Skeletal muscle satellite cell (primary cell): ENCODE measurements at regions not wholly inside any gene's neighbourhood (a gene's known extent, or its start where the extent isn't known, plus 50 kb on each side); places are given as distances from the start of the nearest gene placed in this dataset.
"Not testable (repeated sequence)": the region's sequence is repeated elsewhere in the genome, so short reads cannot be mapped to it uniquely, and the experiment has no call there.

Experiments used
- H3K27me3 ChIP-seq: 2 replicates; pipeline ENCODE4 v1.7.0; 2013; ENCODE audit warnings: low read length; ENCODE audit not compliant: control insufficient read depth, insufficient read depth
- H3K36me3 ChIP-seq: 2 replicates; pipeline ENCODE4 v1.7.0; 2013; ENCODE audit warnings: mild to moderate bottlenecking, control low read depth, low read length; ENCODE audit not compliant: insufficient read depth
- H3K4me1 ChIP-seq: 2 replicates; pipeline ENCODE4 v1.7.0; 2013; ENCODE audit warnings: low read length; ENCODE audit not compliant: control insufficient read depth, insufficient read depth
- H3K4me2 ChIP-seq: 2 replicates; pipeline ENCODE4 v1.7.0; 2013; ENCODE audit warnings: mild to moderate bottlenecking, low read length
- H3K4me3 ChIP-seq: 2 replicates; pipeline ENCODE4 v1.7.0; 2013; ENCODE audit warnings: low read length
- H3K9ac ChIP-seq: 2 replicates; pipeline ENCODE4 v1.7.0; 2013; ENCODE audit warnings: mild to moderate bottlenecking, low read depth, low read length, moderate library complexity
- H3K9me3 ChIP-seq: replicated peaks from 2 replicates; pipeline ENCODE4 v1.7.0; 2013; ENCODE audit warnings: mild to moderate bottlenecking, control low read depth, low read length

- Histone ChIP-seq H3K4me2 (no peak overlapping the region), H3K36me3 (no peaks in the 10 kb centered on the region), H3K4me1 (no peaks in the 10 kb centered on the region), H3K9ac (no peak overlapping the region), H3K4me3 (no peak overlapping the region), H3K9me3 (no peaks in the 10 kb centered on the region), H3K27me3 (no peaks in the 10 kb centered on the region)
These were observed 312.6 kb upstream of the GALNT5 start for GRCh38 chr2:156944871-156945270.

- Histone ChIP-seq H3K4me2 (no peak overlapping the region), H3K4me1 (no peaks in the 10 kb centered on the region), H3K36me3 (no peaks in the 10 kb centered on the region), H3K9me3 (no peaks in the 10 kb centered on the region), H3K9ac (no peak overlapping the region), H3K4me3 (no peak overlapping the region), H3K27me3 (no peaks in the 10 kb centered on the region)
These were observed 310.2 kb upstream of the GALNT5 start for GRCh38 chr2:156947261-156947660.

GRCh38 chr2:156955701-156956100 lies 301.8 kb upstream of the GALNT5 start:
- Histone ChIP-seq H3K36me3 (no peaks in the 10 kb centered on the region), H3K9me3 (peaks cover 11% of the 10 kb centered on the region), H3K9ac (no peak overlapping the region)

GRCh38 chr2:156956161-156956560 lies 301.3 kb upstream of the GALNT5 start:
- H3K4me1 ChIP-seq = no peaks in the 10 kb centered on the region
- peaks cover 11% of the 10 kb centered on the region for H3K9me3 ChIP-seq
- no peak overlapping the region for H3K4me3 ChIP-seq
- no peak overlapping the region for H3K4me2 ChIP-seq
- H3K9ac ChIP-seq = no peak overlapping the region
- H3K27me3 ChIP-seq = no peaks in the 10 kb centered on the region
- no peaks in the 10 kb centered on the region for H3K36me3 ChIP-seq

More at GRCh38 chr2:156955701-156956100, 301.8 kb upstream of the GALNT5 start:
- H3K27me3 ChIP-seq = no peaks in the 10 kb centered on the region
- H3K4me3 ChIP-seq = no peak overlapping the region
- H3K4me1 ChIP-seq = no peaks in the 10 kb centered on the region
- H3K4me2 ChIP-seq = no peak overlapping the region

GRCh38 chr2:156958374-156958773 lies 299.1 kb upstream of the GALNT5 start:
- no peak overlapping the region for H3K4me3 ChIP-seq
- H3K4me2 ChIP-seq = no peak overlapping the region
- H3K9me3 ChIP-seq = peaks cover 11% of the 10 kb centered on the region

GRCh38 chr2:156959481-156959880 lies 298.0 kb upstream of the GALNT5 start:
- H3K4me3 ChIP-seq = no peak overlapping the region
- no peaks in the 10 kb centered on the region for H3K27me3 ChIP-seq
- no peak overlapping the region for H3K9ac ChIP-seq
- H3K9me3 ChIP-seq = peaks cover 11% of the 10 kb centered on the region
- no peak overlapping the region for H3K4me2 ChIP-seq
- no peaks in the 10 kb centered on the region for H3K4me1 ChIP-seq
- H3K36me3 ChIP-seq = no peaks in the 10 kb centered on the region

More at GRCh38 chr2:156958374-156958773, 299.1 kb upstream of the GALNT5 start:
- no peaks in the 10 kb centered on the region for H3K36me3 ChIP-seq
- no peaks in the 10 kb centered on the region for H3K4me1 ChIP-seq
- no peaks in the 10 kb centered on the region for H3K27me3 ChIP-seq
- H3K9ac ChIP-seq = no peak overlapping the region

GRCh38 chr2:156982615-156983014 lies 274.9 kb upstream of the GALNT5 start:
- Histone ChIP-seq H3K9me3 (no peaks in the 10 kb centered on the region), H3K4me1 (no peaks in the 10 kb centered on the region), H3K4me2 (no peak overlapping the region), H3K27me3 (peaks cover 3% of the 10 kb centered on the region), H3K9ac (no peak overlapping the region), H3K4me3 (no peak overlapping the region), H3K36me3 (no peaks in the 10 kb centered on the region)

- no peaks in the 10 kb centered on the region for H3K4me1 ChIP-seq
- no peak overlapping the region for H3K4me3 ChIP-seq
- H3K36me3 ChIP-seq = no peaks in the 10 kb centered on the region
- H3K9me3 ChIP-seq = no peaks in the 10 kb centered on the region
- no peaks in the 10 kb centered on the region for H3K27me3 ChIP-seq
- H3K9ac ChIP-seq = no peak overlapping the region
- no peak overlapping the region for H3K4me2 ChIP-seq
These were observed 271.0 kb upstream of the GALNT5 start for GRCh38 chr2:156986339-156986988.

GRCh38 chr2:156999661-157000060 lies 257.8 kb upstream of the GALNT5 start:
- Histone ChIP-seq H3K9ac (no peak overlapping the region), H3K36me3 (no peaks in the 10 kb centered on the region), H3K4me1 (no peaks in the 10 kb centered on the region), H3K4me2 (no peak overlapping the region), H3K4me3 (no peak overlapping the region), H3K9me3 (no peaks in the 10 kb centered on the region), H3K27me3 (no peaks in the 10 kb centered on the region)

- Histone ChIP-seq H3K27me3 (no peaks in the 10 kb centered on the region), H3K9me3 (no peaks in the 10 kb centered on the region), H3K9ac (no peak overlapping the region), H3K36me3 (no peaks in the 10 kb centered on the region), H3K4me2 (no peak overlapping the region), H3K4me3 (no peak overlapping the region), H3K4me1 (no peaks in the 10 kb centered on the region)
These were observed 252.7 kb upstream of the GALNT5 start for GRCh38 chr2:157004789-157005188.

- Histone ChIP-seq H3K4me2 (no peak overlapping the region), H3K27me3 (no peaks in the 10 kb centered on the region), H3K36me3 (no peaks in the 10 kb centered on the region), H3K4me1 (no peaks in the 10 kb centered on the region), H3K4me3 (no peak overlapping the region), H3K9ac (no peak overlapping the region), H3K9me3 (no peaks in the 10 kb centered on the region)
These were observed 242.4 kb upstream of the GALNT5 start for GRCh38 chr2:157015015-157015575.

GRCh38 chr2:157023264-157023663 lies 234.2 kb upstream of the GALNT5 start:
- H3K9ac ChIP-seq, H3K27me3 ChIP-seq, H3K9me3 ChIP-seq, H3K36me3 ChIP-seq, H3K4me3 ChIP-seq, H3K4me2 ChIP-seq, H3K4me1 ChIP-seq: not testable (repeated sequence)
